Neutrophil (primary cell): ENCODE measurements at regions not wholly inside any gene's neighbourhood (a gene's known extent, or its start where the extent isn't known, plus 50 kb on each side); places are given as distances from the start of the nearest gene placed in this dataset.
"Not testable (repeated sequence)": the region's sequence is repeated elsewhere in the genome, so short reads cannot be mapped to it uniquely, and the experiment has no call there.

ENCODE experiments used
- H3K27ac ChIP-seq: fragments of 200-600 bp; sonication (generic); 2 replicates; pipeline ENCODE4 v1.5.1; 2016; ENCODE audit warnings: mild to moderate bottlenecking, moderate library complexity
- H3K27me3 ChIP-seq: fragments of 200-600 bp; sonication (generic); 2 replicates; pipeline ENCODE4 v1.6.0; 2016; ENCODE audit warnings: mild to moderate bottlenecking
- H3K36me3 ChIP-seq: fragments of 200-600 bp; sonication (generic); 2 replicates; pipeline ENCODE4 v1.5.1; 2017
- H3K4me1 ChIP-seq, 2 experiments: fragments of 200-600 bp in 1 of 2; sonication (generic) in 1 of 2; 1 replicate in 1 of 2; 2 replicates in 1 of 2; pipeline versions ENCODE4 v1.5.1 to v1.6.1; 2013 to 2016; ENCODE audit warnings: low read depth in 1 of 2, low read length in 1 of 2, mild to moderate bottlenecking in 1 of 2, moderate library complexity in 1 of 2; ENCODE audit not compliant: control insufficient read depth in 1 of 2, insufficient read depth in 1 of 2
- H3K4me3 ChIP-seq, 2 experiments: fragments of 200-600 bp in 1 of 2; sonication (generic) in 1 of 2; 1 replicate in 1 of 2; 2 replicates in 1 of 2; pipeline ENCODE4 v1.5.1; 2013 to 2016; ENCODE audit warnings: low read depth in 1 of 2, low read length in 1 of 2, mild to moderate bottlenecking in 1 of 2, moderate library complexity in 1 of 2
- H3K9me3 ChIP-seq: fragments of 200-600 bp; sonication (generic); 2 replicates; pipeline ENCODE4 v1.5.1; 2016
- CTCF ChIP-seq: fragments of 200-600 bp; sonication (generic); IDR thresholded peaks from 2 replicates; pipeline ENCODE4 v1.5.1; 2016; ENCODE audit warnings: antibody characterized with exemption

DNA sequence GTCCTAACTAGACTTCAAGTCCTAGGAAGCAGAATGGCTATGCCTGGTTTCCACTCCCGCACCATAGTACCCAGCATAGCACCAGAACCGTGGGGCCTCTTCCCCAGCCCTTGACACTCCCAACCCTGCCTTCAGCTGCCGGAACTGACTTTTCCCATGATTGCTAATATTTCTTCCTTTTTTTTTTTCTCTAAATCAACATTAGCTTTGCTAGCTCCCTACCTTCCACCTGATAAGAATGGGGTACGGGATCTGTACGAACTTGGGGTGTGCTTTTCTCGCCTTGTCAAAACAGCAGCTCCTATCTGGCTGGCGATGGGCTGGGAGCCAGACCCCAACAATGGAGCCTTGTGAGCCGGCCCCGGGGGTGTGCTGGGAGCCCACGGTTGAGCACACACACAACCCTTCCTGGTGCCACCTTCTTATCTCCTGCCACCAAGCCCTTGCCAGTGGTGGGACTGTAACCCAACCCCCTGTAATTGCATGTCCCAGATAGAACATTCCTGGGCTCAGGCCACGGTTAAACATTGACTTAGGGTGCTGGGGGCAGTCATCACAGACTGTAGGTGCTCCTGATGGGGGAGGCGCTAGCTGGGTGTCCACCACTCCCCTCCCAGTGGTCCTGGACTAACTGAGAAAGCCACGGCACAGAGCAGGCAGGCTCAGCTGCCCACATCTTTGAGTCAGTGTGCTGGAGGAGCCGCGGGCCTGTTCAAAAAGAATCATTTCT, 213.0 kb upstream of the HAAO start:
- peak overlapping the region; percentile 70 for H3K27ac ChIP-seq

GRCh38 chr2:43004879-43005244, 212.5 kb upstream of the HAAO start:
- TF ChIP-seq CTCF, result no peak
- H3K27ac ChIP-seq, result peak overlapping the region; percentile 70
- peak overlapping the region in 1 of 2 experiments; percentile 19 for H3K4me3 ChIP-seq
- H3K27me3 ChIP-seq, result no peaks in the 10 kb centered on the region
- H3K4me1 ChIP-seq, result peaks cover 26 to 36% of the 10 kb centered on the region in 2 experiments
- H3K36me3 ChIP-seq, result no peaks in the 10 kb centered on the region
- H3K9me3 ChIP-seq, result no peaks in the 10 kb centered on the region

More for the DNA sequence above, 213.0 kb upstream of the HAAO start:
- no peaks in the 10 kb centered on the region for H3K36me3 ChIP-seq
- no peak for TF ChIP-seq CTCF
- peak overlapping the region in 1 of 2 experiments; percentile 19 for H3K4me3 ChIP-seq
- no peaks in the 10 kb centered on the region for H3K9me3 ChIP-seq
- H3K27me3 ChIP-seq, result no peaks in the 10 kb centered on the region
- H3K4me1 ChIP-seq, result peaks cover 30 to 41% of the 10 kb centered on the region in 2 experiments

DNA sequence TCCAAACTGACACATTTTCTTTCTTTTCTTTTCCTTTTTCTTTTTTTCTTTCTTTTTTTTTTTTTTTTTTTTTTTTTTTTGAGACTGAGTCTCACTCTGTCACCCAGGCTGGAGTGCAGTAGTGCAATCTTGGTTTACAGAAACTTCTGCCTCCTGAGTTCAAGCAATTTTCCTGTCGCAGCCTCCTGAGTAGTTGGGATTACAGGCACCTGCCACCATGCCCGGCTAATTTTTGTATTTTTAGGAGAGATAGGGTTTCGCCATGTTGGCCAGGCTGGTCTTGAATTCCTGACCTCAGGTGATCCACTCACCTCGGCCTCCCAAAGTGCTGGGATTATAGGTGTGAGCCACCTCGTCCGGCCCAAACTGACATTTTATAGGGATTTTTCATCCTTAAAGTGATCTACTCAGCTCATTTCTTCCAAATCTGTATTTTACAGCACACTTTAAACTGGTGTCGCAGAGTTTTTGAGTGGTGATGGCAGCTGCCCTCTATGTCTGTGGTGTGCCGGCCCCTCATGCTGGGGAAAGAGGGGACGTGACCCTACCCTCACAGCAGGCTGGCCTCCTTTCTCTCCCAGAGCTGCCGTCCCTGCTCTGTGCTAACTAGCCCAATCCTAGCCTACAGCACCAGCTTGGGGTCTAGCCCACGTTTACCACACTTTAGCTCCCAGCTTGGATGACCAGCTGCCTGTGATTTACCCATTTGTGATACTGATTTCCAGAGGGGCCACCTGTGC, 211.9 kb upstream of the HAAO start:
- peak overlapping the region in 1 of 2 experiments; percentile 19 for H3K4me3 ChIP-seq
- not testable (repeated sequence) for H3K27me3 ChIP-seq, H3K9me3 ChIP-seq, H3K36me3 ChIP-seq
- H3K4me1 ChIP-seq, result peaks cover 26 to 35% of the 10 kb centered on the region in 2 experiments
- peak overlapping the region; percentile 70 for H3K27ac ChIP-seq

DNA sequence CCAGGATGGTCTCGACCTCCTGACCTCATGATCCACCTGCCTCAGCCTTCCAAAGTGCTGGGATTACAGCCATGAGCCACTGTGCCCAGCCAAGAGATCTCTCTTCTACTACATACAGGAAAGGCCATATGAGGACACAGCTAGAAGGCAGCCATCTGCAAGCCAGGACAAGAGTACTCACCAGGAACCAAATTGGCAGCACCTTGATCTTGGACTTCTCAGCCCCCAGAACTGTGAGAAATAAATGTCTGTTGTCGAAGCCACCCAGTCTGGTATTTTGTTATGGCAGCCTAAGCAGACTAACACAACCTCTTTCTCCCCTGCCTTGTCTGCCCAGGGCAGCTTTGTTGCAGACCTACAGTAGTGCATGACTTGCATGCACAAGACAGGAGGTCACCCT, 211.3 kb upstream of the HAAO start:
- Histone ChIP-seq H3K9me3 (no peaks in the 10 kb centered on the region), H3K4me1 (peaks cover 26 to 35% of the 10 kb centered on the region in 2 experiments), H3K27me3 (no peaks in the 10 kb centered on the region), H3K4me3 (no peak overlapping the region), H3K27ac (peak overlapping the region; percentile 70), H3K36me3 (no peaks in the 10 kb centered on the region)
- TF ChIP-seq CTCF, result no peak

GRCh38 chr2:43001787-43002468, 209.5 kb upstream of the HAAO start:
- Histone ChIP-seq H3K4me3 (no peak overlapping the region), H3K4me1 (peaks cover 26 to 35% of the 10 kb centered on the region in 2 experiments), H3K27me3 (no peaks in the 10 kb centered on the region), H3K27ac (no peak overlapping the region), H3K36me3 (no peaks in the 10 kb centered on the region), H3K9me3 (no peaks in the 10 kb centered on the region)
- TF ChIP-seq CTCF, result no peak

DNA sequence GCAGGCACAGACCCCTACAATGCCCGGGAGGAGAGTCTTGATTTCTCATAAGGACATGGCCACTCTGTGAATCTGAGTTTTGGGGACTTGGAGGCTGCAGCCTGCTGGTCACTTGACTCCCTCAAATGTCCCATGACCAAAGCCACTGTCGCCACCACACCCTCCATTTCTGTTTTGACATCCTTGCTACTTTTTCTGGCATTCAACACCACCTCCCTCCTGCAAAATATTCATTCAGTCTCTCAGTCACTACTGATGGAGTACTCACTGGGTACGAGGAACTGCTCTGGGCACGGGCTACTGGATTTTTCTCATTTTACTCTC, 208.6 kb upstream of the HAAO start:
- Histone ChIP-seq H3K36me3 (no peaks in the 10 kb centered on the region), H3K4me1 (peaks cover 24 to 29% of the 10 kb centered on the region in 2 experiments), H3K27me3 (no peaks in the 10 kb centered on the region), H3K4me3 (no peak overlapping the region), H3K9me3 (no peaks in the 10 kb centered on the region), H3K27ac (no peak overlapping the region)
- no peak for TF ChIP-seq CTCF
